ENCODE measurements at regions not wholly inside any gene's neighbourhood (a gene's known extent, or its start where the extent isn't known, plus 50 kb on each side); places are given as distances from the start of the nearest gene placed in this dataset.
"Not testable (repeated sequence)": the region's sequence is repeated elsewhere in the genome, so short reads cannot be mapped to it uniquely, and the experiment has no call there.

DNA sequence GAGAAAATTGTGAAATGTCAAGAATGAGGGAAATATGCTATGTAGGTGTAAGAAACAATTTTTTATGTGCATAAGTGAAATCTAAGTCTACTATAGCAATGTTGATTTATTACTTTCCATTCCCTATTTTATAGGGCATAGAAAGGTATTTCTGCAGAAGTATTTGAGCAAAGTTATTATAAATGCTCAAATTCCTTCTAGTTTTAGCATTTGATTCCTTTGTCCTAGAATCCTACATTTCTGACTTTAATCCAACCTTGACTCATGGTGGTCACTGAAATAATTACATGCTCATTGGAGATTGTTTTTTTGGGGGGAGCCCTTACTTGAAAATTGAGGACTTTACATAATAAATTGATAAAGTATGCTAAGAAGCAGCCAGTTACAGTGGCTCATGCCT, 716.6 kb upstream of the LUZP2 start:
- DNase-seq = no peak

DNA sequence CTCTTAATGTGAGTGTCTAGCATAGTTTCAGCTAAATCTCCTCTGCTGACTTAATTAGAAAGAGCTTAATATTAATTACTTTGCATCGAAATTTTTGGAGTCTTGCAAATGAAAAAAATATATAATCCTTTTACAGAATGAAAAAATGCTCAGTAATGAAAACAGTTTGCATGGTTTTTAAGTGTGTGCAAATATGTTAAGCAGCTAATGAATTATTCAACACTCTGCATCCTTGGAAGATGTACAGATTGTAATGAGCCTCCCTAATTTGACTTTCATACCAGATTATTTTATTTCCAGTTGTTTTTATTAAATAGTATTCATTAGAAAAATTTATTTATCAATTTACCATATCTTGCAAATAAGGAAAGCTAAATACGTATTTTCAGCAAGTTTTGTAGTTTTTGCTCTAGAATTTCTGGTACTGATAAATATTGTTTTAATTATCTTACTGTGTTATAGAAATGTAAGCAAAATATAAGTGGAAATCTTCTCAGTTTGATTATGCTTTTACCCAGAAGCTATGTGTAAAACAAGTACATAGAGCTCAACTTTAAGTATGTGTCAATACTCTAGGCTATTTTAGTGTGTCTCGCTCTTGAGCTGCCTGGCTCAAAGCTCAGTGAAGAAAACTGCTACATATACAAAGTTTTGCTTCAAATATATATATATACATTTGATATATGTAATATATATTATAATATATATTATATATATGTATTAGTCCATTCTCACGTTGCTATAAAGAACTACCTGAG, 714.9 kb upstream of the LUZP2 start:
- no peak for DNase-seq

DNA sequence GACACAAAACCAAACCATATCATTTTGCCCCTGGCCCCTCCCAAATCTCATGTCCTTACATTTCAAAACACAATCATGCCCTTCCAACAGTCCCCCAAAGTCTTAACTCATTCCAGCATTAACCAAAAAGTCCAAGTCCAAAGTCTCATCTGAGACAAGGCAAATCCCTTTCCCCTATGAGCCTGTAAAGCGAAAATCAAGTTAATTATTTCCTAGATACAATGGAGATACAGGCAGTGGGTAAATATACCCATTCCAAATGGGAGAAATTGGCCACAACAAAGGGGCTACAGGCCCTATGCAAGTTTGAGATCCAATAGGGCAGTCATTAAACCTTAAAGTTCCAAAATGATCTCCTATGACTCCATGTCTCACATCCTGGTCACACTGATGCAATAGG, 709.9 kb upstream of the LUZP2 start:
- DNase-seq = not testable (repeated sequence)

DNA sequence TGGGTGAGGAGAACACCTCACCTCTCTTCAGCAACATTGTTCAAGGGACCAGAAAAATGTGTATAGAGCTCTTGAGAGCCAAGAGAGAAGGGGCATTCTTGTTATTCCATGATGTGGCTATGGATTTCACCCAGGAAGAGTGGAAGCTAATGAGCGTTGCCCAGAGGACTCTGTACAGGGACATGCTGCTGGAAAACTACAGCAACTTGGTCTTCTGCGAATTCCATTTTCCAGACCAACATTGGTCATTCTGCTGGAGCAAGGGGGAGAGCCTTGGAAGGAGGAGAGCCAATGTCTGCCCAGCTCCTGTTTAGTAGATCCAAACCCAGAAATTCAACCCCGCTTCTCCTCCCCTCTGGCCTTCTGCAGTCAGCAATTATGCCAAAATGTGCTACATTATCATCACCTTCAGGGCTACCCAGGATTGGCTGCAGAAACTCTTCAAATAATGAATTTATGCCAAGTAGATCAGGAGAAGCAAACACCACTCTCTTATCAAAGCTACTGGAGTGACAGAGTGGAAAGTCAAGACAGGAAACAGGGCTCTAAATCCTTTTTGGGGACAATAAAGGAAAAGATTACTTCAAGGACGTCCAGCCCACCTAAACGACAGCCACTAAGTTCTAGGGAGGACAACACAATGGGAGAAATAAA, 707.5 kb upstream of the LUZP2 start:
- no peak for DNase-seq

DNA sequence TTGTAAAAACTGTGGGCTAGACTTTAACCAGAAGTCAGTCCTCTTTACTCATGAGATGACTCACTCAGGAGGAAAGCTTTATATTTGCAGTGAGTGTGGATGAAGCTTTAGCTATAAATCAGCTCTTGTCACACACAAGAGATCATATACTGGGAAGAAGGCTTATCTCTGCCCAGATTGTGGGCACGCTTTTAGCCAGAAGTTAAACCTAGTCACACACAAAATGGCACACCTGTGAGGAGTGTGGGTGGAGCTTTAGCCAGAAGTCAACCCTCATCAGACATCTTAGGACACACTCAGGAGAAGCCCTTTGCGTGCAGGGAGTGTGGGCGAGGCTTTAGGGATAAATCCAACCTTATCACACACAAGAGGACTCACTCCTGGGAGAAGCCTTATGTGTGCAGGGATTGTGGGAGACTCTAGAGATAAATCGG, 706.9 kb upstream of the LUZP2 start:
- DNase-seq = no peak

DNA sequence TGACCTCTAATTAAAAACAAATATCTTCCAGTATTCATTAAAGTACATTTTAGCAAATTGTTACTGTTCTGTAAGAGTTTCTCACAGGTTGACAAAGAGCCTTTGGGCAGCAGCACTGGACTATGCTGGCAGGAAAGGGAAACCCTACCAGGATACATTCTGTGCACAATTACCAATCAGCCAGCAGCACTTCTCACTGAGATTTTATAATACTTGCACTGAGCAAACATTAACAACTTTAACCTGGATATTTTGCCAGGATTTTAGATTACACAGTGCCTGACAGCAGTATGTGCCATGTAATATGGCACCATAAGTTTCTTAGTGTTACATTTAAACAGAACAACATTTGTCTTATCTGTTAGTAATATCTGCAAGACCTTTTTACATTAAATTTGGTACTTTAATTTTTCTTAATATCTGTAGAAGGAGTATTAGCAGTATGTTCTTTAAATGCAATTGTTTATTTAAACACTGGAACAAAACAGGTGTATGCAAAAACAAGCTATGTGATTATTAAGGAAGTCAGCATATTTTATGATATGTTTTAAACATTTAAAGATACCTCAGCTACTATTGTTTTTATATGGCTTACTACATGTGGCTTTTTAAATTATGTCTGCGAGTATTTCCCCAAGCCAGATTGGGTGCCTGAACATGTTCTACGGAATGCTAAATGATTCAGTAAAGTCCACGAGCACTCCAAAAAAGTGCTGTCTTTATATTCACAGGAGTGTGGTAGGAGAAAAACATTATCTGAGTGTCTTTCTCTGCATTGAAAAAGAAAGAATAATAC, 699.0 kb upstream of the LUZP2 start:
- no peak for DNase-seq

DNA sequence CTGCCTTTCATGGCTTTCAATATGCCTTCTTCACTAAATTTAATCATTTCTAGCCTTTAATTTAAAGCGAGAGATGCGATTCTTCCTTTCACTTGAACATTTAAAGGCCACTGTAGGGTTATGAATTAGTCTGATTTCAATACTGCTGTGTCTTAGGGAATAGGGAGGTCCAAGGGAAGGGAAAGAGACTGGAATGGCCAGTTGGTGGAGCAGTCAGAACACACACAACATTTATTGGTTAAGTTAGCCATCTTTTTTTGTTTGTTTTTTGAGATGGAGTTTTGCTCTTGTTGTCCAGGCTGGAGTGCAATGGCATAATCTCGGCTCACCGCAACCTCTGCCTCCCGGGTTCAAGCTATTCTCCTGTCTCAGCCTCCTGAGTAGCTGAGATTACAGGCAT, 662.5 kb upstream of the LUZP2 start:
- not testable (repeated sequence) for DNase-seq

DNA sequence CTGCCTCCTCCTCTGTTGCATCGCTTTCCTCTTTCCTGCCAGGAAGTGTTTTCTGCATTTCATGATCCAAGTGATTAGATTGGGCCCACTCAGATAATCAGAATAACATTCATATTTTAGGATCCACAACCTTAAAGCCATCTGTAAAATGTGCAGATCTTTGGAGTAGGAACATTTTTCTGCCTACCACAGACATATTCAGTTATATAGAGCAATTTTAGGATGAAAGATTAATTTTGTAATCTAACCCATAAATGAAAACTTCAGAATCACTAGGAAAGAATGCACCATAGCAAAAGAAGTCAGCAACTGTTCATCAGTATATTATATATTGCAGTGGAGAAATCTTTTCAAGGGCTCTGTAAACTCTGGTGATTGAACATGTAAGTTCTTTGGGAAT, 659.9 kb upstream of the LUZP2 start:
- DNase-seq = no peak

DNA sequence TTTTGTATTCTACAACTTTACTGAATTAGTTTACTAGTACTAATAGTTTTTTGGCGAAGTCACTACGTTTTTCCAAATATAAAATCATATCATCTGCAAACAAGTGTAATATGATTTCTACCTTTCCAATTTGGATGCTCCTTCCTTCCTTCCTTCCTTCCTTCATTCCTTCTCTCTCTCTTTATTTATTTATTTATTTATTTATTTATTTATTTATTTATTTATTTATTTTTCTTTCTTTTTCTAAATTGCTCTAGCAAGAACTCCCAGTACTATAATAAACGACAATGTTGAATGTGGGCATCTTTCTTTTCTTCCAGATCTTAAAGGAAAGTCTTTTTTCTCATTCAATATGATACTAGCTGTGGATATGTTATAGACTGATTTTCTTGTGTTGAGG, 656.0 kb upstream of the LUZP2 start:
- DNase-seq = no peak

DNA sequence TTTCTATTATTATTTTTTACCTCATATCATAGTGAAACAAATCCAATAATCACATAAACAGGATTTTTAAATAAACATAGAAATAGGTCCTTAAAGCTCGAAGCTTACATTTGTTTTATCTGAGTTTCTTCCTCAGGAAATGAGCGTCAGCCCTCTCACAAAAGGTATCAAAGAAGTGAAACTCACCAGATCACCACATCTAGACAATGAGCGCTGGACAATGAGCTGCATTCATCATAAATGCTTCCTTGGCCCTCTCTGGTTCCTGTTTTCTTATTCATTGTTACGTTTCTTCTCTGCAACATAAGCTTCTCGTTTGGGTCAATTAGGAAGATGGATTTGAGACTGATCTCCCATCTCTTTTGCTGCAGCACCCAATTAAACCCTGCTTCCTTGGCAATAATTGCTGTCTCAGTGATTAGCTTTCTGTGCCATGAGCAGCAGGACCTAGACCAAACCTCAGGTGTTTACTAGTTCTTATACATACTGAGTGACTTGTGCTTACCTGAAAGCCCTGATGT, 649.9 kb upstream of the LUZP2 start:
- no peak for DNase-seq

DNA sequence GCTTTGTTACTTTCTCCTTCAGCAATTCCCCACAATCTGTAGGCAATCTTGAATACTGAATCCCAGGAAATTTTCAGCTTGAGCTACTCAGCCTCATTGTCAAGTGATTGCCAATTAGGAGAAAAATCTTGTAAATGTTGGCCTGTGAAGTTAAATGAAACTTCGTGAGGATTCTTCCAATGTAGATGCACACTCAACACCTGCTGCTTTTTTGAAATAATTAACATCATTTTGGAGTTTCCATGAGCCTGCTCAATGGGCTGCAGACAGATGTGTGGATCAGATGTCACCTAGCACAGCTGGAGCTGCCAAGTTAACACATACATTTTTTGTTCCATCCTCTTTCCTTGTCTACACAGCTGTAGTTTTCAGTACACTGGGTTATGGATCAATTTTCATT, 645.6 kb upstream of the LUZP2 start:
- DNase-seq = no peak

DNA sequence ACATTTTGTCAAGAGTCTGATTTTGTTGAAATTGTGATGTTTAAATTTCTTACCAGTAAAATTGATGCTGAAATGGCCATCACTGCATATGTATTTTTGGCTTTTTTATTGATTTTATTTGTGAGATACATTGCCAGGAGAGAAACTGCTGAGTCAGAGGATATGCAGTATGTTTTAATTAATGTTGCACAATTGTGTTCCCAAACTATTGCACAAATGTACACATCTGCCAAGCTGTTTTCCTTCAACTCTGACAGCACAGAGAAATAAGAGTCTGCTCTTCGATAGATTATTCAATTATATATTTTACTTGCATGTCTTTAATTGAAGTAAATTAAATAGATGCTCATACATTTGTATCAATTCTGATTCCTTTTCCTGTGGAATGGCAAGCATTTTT, 640.2 kb upstream of the LUZP2 start:
- no peak for DNase-seq

DNA sequence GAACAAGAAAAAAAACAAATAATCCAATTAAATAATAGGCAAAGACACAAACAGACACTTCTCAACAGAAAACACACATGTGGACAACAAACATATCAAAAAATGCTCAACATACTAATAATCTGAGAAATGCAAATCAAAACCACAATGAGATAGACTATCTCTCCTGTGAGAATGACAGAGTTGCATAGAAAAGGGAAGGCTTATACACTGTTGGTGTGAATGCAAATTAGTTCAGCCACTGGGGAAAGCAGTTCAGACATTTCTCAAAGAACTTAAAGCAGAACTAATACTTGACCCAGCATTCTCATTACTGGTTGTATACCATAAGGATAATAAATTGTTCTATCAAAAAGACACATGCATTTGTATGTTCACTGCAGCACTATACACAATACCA, 637.8 kb upstream of the LUZP2 start:
- no peak for DNase-seq

DNA sequence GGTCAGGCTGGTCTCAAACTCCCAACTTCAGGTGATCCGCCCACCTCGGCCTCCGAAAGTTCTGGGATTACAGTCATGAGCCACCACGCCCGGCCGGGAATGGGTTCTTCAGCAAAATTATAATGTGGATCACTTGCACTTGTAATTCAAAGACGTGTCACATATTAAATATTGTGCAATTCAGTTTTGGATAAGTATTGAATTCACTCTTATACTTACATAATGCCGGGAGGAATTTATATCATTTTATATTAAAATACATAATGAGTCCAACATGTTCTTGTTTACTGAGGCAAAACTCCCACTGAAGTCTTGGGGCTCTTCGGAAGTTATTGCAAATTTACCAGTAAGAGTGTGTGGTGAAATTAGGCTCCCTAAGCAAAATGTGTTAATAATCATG, 635.2 kb upstream of the LUZP2 start:
- DNase-seq = no peak

DNA sequence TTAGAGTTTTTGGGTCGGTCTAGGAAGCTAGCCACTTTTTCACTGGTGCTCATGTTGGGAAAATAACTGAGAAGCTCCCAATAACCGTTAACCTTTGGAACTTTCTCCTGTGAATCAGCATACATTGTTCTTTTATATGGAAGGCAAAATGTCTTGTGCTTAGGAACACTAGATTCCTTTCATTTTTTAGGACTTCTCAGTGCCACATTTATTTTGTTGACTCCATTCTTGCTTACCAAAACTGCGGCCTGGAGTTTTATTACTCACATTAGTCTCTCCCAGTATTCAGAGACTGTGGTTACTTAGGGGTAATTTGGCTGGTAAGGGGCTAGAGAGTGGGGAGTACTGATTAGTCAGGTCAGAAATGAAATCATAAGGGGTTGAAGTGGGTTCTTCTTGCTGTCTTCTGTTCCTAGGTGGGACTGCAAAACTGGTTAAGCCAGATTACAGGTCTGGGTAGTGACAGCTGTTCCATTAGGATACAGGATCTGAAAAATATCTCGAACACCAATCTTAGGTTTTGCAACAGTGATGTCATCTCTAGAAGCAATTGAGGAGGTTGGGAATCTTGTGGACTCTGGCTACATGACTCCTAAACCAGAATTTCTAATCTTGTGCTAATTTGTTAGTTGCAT, 631.4 kb upstream of the LUZP2 start:
- no peak for DNase-seq

DNA sequence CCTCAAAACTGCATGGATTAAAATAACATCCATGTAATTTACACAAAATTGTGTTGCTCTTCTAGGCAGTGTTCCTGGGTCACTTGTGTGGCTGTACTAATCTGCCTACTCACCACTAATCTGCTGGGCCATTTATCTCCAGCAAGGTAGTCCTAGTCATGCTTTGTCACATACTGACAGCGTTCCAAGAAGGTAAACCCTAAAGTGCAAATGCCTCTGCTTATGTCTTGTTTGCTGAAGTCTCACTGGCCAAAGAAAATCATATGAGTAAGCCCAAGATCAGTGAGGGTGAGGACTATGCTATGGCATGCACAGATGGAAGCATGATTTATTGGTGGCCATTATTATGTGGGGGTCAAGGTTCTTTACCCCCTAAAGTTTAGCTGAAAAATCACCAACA, 630.2 kb upstream of the LUZP2 start:
- no peak for DNase-seq

DNA sequence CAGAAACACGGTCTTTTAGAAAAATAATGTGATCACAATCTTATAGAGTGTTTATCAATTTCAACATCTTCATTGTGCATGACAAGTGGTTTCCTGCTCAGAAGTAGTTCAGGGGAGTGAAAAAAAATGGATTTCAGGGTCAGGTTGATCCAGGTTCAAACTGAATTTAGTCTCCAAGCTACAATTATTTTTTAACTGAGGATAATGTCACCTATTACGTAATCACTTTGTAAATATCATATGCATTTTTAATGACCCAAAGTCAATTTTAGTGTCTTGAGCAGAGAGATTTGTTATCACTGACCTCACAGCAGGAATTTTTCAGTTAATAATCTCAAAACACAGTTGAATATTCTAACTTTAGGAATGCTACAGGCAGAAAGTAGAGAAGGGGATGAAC, 627.2 kb upstream of the LUZP2 start:
- no peak for DNase-seq

DNA sequence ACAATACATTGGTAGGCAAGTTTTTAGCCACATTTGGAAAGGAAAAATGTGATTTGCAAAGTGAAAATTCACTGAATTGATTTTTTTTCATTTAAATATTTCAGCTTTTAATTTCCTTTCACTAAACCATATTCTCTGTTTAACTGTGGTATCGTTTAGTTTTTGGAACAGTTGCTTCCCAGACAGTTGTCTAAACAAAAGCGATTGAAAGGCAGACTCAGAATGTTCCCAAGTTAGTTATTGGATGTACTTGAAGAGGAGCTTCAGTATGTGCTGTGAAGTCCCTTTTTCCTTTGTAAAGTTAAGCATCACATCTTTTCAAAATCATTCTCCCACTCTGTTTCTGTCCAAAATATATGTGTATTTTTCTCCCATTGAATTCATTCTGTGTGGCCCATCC, 623.4 kb upstream of the LUZP2 start:
- no peak for DNase-seq

DNA sequence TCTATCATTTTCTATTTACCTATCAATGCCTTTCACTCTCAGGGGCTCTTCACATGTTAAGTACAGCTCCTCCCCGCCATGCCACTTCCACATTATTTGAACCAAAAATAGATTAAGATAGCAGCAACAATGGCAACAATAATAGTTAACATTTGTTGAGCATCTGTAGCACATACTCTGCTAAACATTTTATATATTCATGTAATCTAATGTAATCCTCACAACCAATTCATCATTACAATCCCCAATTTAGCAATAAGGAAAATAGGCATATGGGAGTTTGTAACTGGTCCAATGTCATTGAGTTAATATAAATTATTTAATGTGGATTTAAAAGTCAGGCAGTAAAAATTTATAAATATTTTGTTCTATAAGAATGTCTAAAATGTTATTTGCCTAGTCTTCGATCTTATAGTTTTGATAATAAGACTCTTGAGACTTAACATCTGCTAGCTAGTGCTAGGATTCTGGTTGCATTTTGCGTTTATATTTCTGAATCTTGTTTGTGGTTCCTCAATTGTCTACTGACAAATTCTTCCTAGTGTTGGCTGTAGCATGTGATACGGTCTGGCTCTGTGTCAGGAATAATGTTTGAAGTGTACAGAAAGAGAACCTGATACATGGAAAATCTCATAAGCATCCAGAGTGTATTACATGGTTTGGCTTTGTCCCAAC, 621.5 kb upstream of the LUZP2 start:
- DNase-seq = no peak

DNA sequence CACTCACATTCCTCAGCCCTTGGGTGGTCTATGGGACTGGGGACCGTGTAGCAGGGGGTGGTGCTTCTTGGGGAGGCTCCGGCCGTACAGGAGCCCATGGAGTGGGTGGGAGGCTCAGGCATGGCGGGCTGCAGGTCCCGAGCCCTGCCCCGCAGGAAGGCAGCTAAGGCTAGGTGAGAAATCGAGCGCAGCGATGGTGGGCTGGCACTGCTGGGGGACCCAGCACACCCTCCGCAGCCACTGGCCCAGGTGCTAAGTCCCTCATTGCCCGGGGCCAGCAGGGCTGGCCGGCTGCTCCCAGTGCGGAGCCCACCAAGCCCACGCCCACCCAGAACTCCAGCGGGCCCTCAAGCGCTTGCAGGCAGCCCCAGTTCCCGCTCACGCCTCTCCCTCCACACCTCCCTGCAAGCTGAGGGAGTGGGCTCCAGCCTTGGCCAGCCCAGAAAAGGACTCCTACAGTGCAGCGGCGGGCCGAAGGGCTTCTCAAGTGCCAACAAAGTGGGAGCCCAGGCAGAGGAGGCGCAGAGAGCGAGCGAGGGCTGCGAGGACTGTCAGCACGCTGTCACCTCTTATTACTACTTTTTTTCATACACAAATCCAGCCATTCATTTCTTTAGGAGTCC, 613.3 kb upstream of the LUZP2 start:
- DNase-seq = not testable (repeated sequence)

DNA sequence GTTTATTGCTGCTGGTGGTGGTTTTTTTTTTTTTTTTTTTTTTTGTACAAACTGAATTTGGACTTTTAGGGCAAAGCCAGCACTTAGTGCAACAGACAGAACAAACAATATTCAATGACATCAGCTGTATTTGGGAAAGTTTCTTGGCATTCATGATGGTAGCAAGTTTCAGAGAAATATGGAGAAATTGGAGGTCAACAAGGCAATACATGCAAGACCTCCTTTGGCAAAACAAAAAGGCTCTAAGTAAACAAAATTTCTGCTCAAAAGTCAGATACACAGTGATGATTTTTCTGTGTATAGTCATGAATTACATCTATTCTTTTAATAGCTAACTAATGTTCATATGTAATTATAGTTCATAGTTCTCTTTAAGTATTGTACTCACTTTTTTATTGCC, 612.5 kb upstream of the LUZP2 start:
- DNase-seq = no peak

DNA sequence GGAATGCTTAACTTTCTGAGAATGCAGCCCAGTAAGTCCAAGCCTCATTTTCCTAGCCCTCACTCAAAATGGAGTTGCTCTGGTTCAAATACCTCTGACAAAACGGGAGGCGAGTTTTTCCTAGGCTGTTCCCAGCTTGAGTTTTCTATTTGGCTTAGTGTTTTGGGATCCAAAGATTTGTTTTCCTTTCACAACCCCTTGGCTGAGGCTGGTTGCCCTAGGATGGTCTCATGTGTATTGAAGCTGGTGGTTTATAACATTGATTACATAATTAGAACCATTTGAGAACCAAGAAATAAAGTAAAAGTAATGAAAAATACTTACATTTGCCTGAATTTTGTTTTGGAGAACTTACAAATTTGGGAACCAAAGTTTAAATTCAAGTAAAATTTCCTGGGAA, 611.1 kb upstream of the LUZP2 start:
- no peak for DNase-seq
